Heart right ventricle (tissue), 16 donors: ENCODE measurements at regions not wholly inside any gene's neighbourhood (a gene's known extent, or its start where the extent isn't known, plus 50 kb on each side); places are given as distances from the start of the nearest gene placed in this dataset.
"Not testable (repeated sequence)": the region's sequence is repeated elsewhere in the genome, so short reads cannot be mapped to it uniquely, and the experiment has no call there.

Source experiments
- ATAC-seq, 8 donors: fragments of 200-7000 bp; cut with Tn5 transposase; one replicate each; pipeline ENCODE4 v1.9.1; 2020; ENCODE audit warnings: mild to moderate bottlenecking in 8 of 8, moderate library complexity in 8 of 8, moderate number of reproducible peaks in 1 of 8
- DNase-seq, 2 donors: peaks; one replicate each; pipeline ENCODE4 v3.0.0-alpha.2; 2020
- H3K27ac ChIP-seq, 10 donors: fragments of 200-600 bp; sonication (generic) in 2 of 10; one replicate each; pipeline versions ENCODE4 v1.5.0 to v1.8.0; 2020 to 2022; ENCODE audit warnings: mild to moderate bottlenecking in 3 of 10
- H3K27me3 ChIP-seq, 7 donors: fragments of 200-600 bp; one replicate each; pipeline ENCODE4 v1.8.0; 2021 to 2022; ENCODE audit warnings: mild to moderate bottlenecking in 2 of 7
- H3K36me3 ChIP-seq, 9 donors: fragments of 200-600 bp; sonication (generic) in 1 of 9; one replicate each; pipeline versions ENCODE4 v1.5.0 to v1.8.0; 2020 to 2022; ENCODE audit warnings: mild to moderate bottlenecking in 2 of 9
- H3K4me1 ChIP-seq, 9 donors: fragments of 200-600 bp; sonication (generic) in 1 of 9; one replicate each; pipeline versions ENCODE4 v1.5.0 to v1.8.0; 2020 to 2022; ENCODE audit warnings: mild to moderate bottlenecking in 4 of 9
- H3K4me3 ChIP-seq, 10 donors: fragments of 200-600 bp; sonication (generic) in 2 of 10; one replicate each; pipeline versions ENCODE4 v1.5.0 to v1.8.0; 2020 to 2022; ENCODE audit warnings: mild to moderate bottlenecking in 7 of 10, moderate library complexity in 2 of 10
- H3K9me3 ChIP-seq, 11 donors: fragments of 200-600 bp in 10 of 11; sonication (generic) in 2 of 11; one replicate each; pipeline versions ENCODE4 v1.5.0 to v1.8.0; 2013 to 2022; ENCODE audit warnings: mild to moderate bottlenecking in 2 of 11, control low read depth in 1 of 11, moderate library complexity in 1 of 11
- CTCF ChIP-seq, 9 donors: fragments of 200-600 bp; sonication (generic) in 2 of 9; IDR thresholded peaks; one replicate each; pipeline versions ENCODE4 v1.5.0 to v1.8.0; 2021 to 2022; ENCODE audit warnings: antibody characterized with exemption in 9 of 9, mild to moderate bottlenecking in 5 of 9, moderate library complexity in 1 of 9
- WGBS, 2 donors: extraction: QIAGEN DNeasy Blood & Tissue Kit; methylation state at CpG; one replicate each; pipeline ENCODE4 v1.1.7; 2013; ENCODE audit warnings: inconsistent platforms in 1 of 2; 5-methylcytosine and 5-hydroxymethylcytosine counted together
- intact Hi-C, 10 donors: fragments of 100-400 bp; cut with DNase I; formaldehyde crosslinking; loops; one replicate each; pipeline versions ENCODE4 v1.11.1 to v1.14.2; 2022
- donor health status: Arrhythmogenic right ventricular cardiomyopathy.
- donor health status: ischemic (EF 13 %, LVEDD 7.1; RV severe dilation, severe dysfunction).
- donor health status: healthy with polysubstance abuse.
- donor health status: DM: no; HTN: yes; CAD: no.
- donor health status: DM: no; HTN: no; CAD: no.
- donor health status: ischemic (EF 25% LVEDD 6.9; RV normal size, moderate dysfunction).
- donor health status: ischemic (EF 25% LVEDD 5.7; RV mildly dilated, moderate dysfunction).
- donor health status: healthy.
- donor health status: DM: yes; HTN: yes; CAD: no.
- donor health status: Ischemic cardiomyopathy.
- donor health status: ischemic (EF 35%, LVEDD 5.7; RV mildly dilated, moderate dysfunction).
- donor health status: nonischemic (EF 11% LVEDD 7.7; RV severe dilation, severe dysfunction).
- donor health status: DM: yes; HTN: yes; CAD: no.
- donor health status: PGD.
- donor health status: ischemic (EF 29% LVEDD 5.4; RV normal size, mild dysfunction).
- donor health status: nonischemic (EF 23%, LVEDD 6.1; RV moderate dilation, normal function).

DNA sequence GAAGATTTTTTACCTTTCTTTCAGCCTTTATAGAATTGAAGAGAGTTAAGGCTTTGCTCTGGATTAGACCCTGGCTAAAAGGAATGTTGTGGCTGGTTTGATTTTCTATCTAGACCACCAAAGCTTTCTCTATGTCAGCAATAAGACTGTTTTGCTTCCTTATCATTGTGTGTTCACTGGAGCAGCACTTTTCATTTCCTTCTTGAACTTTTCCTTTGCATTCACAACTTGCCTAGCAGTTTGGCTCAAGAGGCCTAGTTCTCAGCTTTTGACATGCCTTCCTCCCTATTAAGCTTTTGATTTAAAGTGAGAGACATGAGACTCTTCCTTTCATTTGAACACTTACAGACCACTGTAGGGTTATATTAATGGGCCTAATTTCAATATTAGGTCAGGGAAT, 64.1 kb upstream of the USP15 start:
- no peak for TF ChIP-seq CTCF (IDR thresholded peaks at IDR 0.05)
- ATAC-seq, result no peak
- H3K27me3 ChIP-seq, result peaks cover 7 to 30% (median 22%) of the 10 kb centered on the region in 7 donors
- peaks cover 11 to 18% (median 15%) of the 10 kb centered on the region in 9 donors for H3K4me1 ChIP-seq
- DNase-seq, result no peak
- H3K36me3 ChIP-seq, result no peaks in the 10 kb centered on the region
- no peak overlapping the region for H3K4me3 ChIP-seq
- H3K27ac ChIP-seq, result peak overlapping the region in 1 of 10 donors; percentile 2
- peaks cover 0 to 28% (median 8%) of the 10 kb centered on the region in 11 donors for H3K9me3 ChIP-seq
- intact Hi-C loops, result loop anchor here in 1 of 10 donors (10.0 kb wide), 1 partner anchor 191 kb away; no protein-coding TSS in a partner anchor

DNA sequence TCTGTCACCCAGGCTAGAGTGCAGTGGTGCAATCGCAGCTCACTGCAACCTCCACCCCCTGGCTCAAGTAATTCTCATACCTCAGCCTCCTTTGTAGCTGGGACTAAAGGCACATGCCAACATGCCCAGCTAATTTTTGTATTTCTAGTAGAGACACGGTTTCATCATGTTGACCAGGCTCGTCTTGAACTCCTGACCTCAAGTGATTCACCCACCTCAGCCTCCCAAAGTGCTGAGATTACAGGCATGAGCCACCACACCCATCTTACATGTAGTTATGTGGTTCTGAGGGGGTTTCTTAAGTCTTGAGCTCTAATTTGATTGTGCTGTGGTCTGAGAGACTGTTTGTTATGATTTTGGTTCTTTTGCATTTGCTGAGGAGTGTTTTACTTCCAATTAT, 57.3 kb upstream of the USP15 start:
- H3K36me3 ChIP-seq, DNase-seq, H3K4me3 ChIP-seq, H3K27ac ChIP-seq, H3K27me3 ChIP-seq, ATAC-seq, H3K4me1 ChIP-seq, intact Hi-C loops: not testable (repeated sequence)
- H3K9me3 ChIP-seq, result peaks cover 0 to 51% (median 12%) of the 10 kb centered on the region in 11 donors
- 78 to 84% methylated on average over 3 of the region's 3 CpGs for WGBS, 2 donors

DNA sequence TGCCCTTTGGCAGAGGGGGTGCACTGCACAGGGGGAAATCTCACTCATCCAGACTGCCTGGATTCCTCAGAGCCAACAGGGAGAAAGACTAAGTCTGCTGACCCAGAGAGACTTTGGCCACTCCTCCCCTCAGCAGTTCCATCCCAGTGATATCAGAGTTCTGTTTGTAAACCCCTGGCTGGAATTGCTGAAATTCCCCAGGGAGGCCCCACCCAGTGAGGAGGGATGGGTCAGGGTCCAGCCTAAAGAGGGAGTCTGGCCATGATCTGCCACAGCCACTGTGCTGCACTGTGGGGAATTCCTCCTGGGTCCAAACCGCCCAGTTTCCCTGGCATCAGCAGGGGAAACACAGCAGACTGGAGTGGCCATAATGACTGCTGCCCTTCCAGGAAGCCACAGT, 54.9 kb upstream of the USP15 start:
- H3K9me3 ChIP-seq, result peaks cover 0 to 38% (median 9%) of the 10 kb centered on the region in 11 donors
- 89 to 92% methylated on average over 1 of the region's 1 CpG for WGBS, 2 donors
- H3K36me3 ChIP-seq, result no peaks in the 10 kb centered on the region
- ATAC-seq (no peak), DNase-seq (no peak)
- peaks cover 0 to under 1% (median 0%) of the 10 kb centered on the region in 9 donors for H3K4me1 ChIP-seq
- no peak overlapping the region for H3K4me3 ChIP-seq
- intact Hi-C loops, result no loop called here
- TF ChIP-seq CTCF (IDR thresholded peaks at IDR 0.05), result no peak
- no peak overlapping the region for H3K27ac ChIP-seq
- H3K27me3 ChIP-seq, result no peaks in the 10 kb centered on the region

DNA sequence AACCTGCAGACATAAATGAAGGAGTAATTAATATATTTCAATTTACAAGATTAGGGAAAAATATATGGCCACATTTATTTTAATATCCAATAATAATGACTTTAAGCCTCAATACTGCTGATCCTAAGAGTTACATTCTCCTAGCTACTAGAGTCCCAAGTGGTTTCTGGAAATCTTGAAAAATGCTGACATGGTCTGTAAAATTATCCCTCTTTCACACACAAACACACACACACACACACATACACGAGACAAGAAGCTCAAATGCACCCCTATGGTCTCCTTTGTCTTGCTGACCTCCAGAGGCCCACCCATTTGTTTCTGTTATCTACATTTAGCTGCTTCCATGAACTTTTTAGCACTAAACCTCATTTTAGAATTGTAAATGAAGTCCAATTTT, 53.0 kb upstream of the USP15 start:
- Histone ChIP-seq H3K4me3 (no peak overlapping the region), H3K4me1 (peaks cover 0 to 16% (median 0%) of the 10 kb centered on the region in 9 donors), H3K27ac (no peak overlapping the region), H3K36me3 (no peaks in the 10 kb centered on the region), H3K9me3 (peaks cover 0 to 21% (median 0%) of the 10 kb centered on the region in 11 donors), H3K27me3 (peaks cover 0 to 5% (median 0%) of the 10 kb centered on the region in 7 donors)
- TF ChIP-seq CTCF (IDR thresholded peaks at IDR 0.05), result no peak
- intact Hi-C loops, result no loop called here
- DNase-seq (no peak), ATAC-seq (no peak)
- 59 to 63% methylated on average over 1 of the region's 1 CpG for WGBS, 2 donors
